ENCODE measurements at regions not wholly inside any gene's neighbourhood (a gene's known extent, or its start where the extent isn't known, plus 50 kb on each side); places are given as distances from the start of the nearest gene placed in this dataset.

- no peak for DNase-seq (ENCODE audit: low read depth)
These were observed 157.1 kb downstream of the TLE1 start for GRCh38 chr9:81532251-81532650.

GRCh38 chr9:81531511-81531910 is 157.8 kb downstream of the TLE1 start:
- no peak for DNase-seq (ENCODE audit: low read depth)

- DNase-seq (ENCODE audit: low read depth): no peak
These were observed 158.5 kb downstream of the TLE1 start for GRCh38 chr9:81530846-81531245.

- no peak for DNase-seq (ENCODE audit: low read depth)
These were observed 159.0 kb downstream of the TLE1 start for GRCh38 chr9:81530310-81530810.

- DNase-seq (ENCODE audit: low read depth): no peak
These were observed 159.7 kb downstream of the TLE1 start for GRCh38 chr9:81529556-81530193.

- no peak for DNase-seq (ENCODE audit: low read depth)
These were observed 162.8 kb downstream of the TLE1 start for GRCh38 chr9:81526587-81526986.

GRCh38 chr9:81522716-81523551 is 166.4 kb downstream of the TLE1 start:
- DNase-seq (ENCODE audit: low read depth): no peak

GRCh38 chr9:81521892-81522291 is 167.5 kb downstream of the TLE1 start:
- DNase-seq (ENCODE audit: low read depth): no peak

- DNase-seq (ENCODE audit: low read depth): no peak
These were observed 169.4 kb downstream of the TLE1 start for GRCh38 chr9:81519816-81520495.

GRCh38 chr9:81517954-81518353 is 171.4 kb downstream of the TLE1 start:
- DNase-seq (ENCODE audit: low read depth): no peak

GRCh38 chr9:81513059-81513458 is 176.3 kb downstream of the TLE1 start:
- DNase-seq (ENCODE audit: low read depth): no peak

- no peak for DNase-seq (ENCODE audit: low read depth)
These were observed 176.7 kb downstream of the TLE1 start for GRCh38 chr9:81512641-81513040.

- DNase-seq (ENCODE audit: low read depth): no peak
These were observed 180.9 kb downstream of the TLE1 start for GRCh38 chr9:81508476-81508875.

- no peak for DNase-seq (ENCODE audit: low read depth)
These were observed 182.1 kb downstream of the TLE1 start for GRCh38 chr9:81506941-81507864.

GRCh38 chr9:81499594-81499993 is 189.8 kb downstream of the TLE1 start:
- DNase-seq (ENCODE audit: low read depth): no peak

GRCh38 chr9:81499021-81499454 is 190.3 kb downstream of the TLE1 start:
- DNase-seq (ENCODE audit: low read depth): no peak

- no peak for DNase-seq (ENCODE audit: low read depth)
These were observed 190.8 kb downstream of the TLE1 start for GRCh38 chr9:81498576-81498975.

- DNase-seq (ENCODE audit: low read depth): no peak
These were observed 192.3 kb downstream of the TLE1 start for GRCh38 chr9:81497091-81497490.

- DNase-seq (ENCODE audit: low read depth): no peak
These were observed 196.5 kb downstream of the TLE1 start for GRCh38 chr9:81492710-81493447.

- DNase-seq (ENCODE audit: low read depth): no peak
These were observed 198.6 kb downstream of the TLE1 start for GRCh38 chr9:81490605-81491331.

All from stimulated activated CD8-positive, alpha-beta memory T cell treated with anti-CD3 and anti-CD28 coated beads, Interleukin-15, amount 100 ng/mL, for 1 hour (primary cell).